ENCODE measurements at regions not wholly inside any gene's neighbourhood (a gene's known extent, or its start where the extent isn't known, plus 50 kb on each side); places are given as distances from the start of the nearest gene placed in this dataset.

- no peaks in the 10 kb centered on the region for H3K4me1 Mint-ChIP-seq
- CTCF ChIA-PET, result no interaction called here
- ATAC-seq (no peak), DNase-seq (no peak)
- H3K4me3 Mint-ChIP-seq, result no peak overlapping the region
- H3K27ac Mint-ChIP-seq, result no peak overlapping the region
- no peaks in the 10 kb centered on the region for H3K36me3 Mint-ChIP-seq
- no peaks in the 10 kb centered on the region for H3K27me3 Mint-ChIP-seq
- H3K9me3 Mint-ChIP-seq (ENCODE audit: low read depth), result no peaks in the 10 kb centered on the region
Measured at GRCh38 chr11:122285070-122285988, 169.3 kb upstream of the BLID start.

- ATAC-seq, result no peak
- Mint-ChIP-seq H3K27me3 (no peaks in the 10 kb centered on the region), H3K4me1 (no peaks in the 10 kb centered on the region), H3K4me3 (no peak overlapping the region), H3K36me3 (no peaks in the 10 kb centered on the region), H3K9me3 (ENCODE audit: low read depth) (no peaks in the 10 kb centered on the region), H3K27ac (no peak overlapping the region)
- DNase-seq, result no peak
- CTCF ChIA-PET, result no interaction called here
Measured at GRCh38 chr11:122280870-122281269, 164.9 kb upstream of the BLID start.

- Mint-ChIP-seq H3K4me1 (no peaks in the 10 kb centered on the region), H3K4me3 (no peak overlapping the region), H3K27me3 (no peaks in the 10 kb centered on the region), H3K9me3 (ENCODE audit: low read depth) (no peaks in the 10 kb centered on the region), H3K36me3 (no peaks in the 10 kb centered on the region), H3K27ac (no peak overlapping the region)
- no peak for ATAC-seq
- CTCF ChIA-PET, result no interaction called here
- no peak for DNase-seq
Measured at GRCh38 chr11:122279194-122279593, 163.2 kb upstream of the BLID start.

- H3K27me3 Mint-ChIP-seq, result no peaks in the 10 kb centered on the region
- H3K36me3 Mint-ChIP-seq, result no peaks in the 10 kb centered on the region
- no peaks in the 10 kb centered on the region for H3K4me1 Mint-ChIP-seq
- H3K9me3 Mint-ChIP-seq (ENCODE audit: low read depth), result no peaks in the 10 kb centered on the region
- no peak overlapping the region for H3K27ac Mint-ChIP-seq
- H3K4me3 Mint-ChIP-seq, result no peak overlapping the region
- DNase-seq (no peak), ATAC-seq (no peak)
- CTCF ChIA-PET, result no interaction called here
Measured at GRCh38 chr11:122277493-122277892, 161.5 kb upstream of the BLID start.

GRCh38 chr11:122276221-122276620 is 160.2 kb upstream of the BLID start:
- Mint-ChIP-seq H3K27ac (no peak overlapping the region), H3K4me3 (no peak overlapping the region), H3K27me3 (no peaks in the 10 kb centered on the region), H3K4me1 (no peaks in the 10 kb centered on the region), H3K9me3 (ENCODE audit: low read depth) (no peaks in the 10 kb centered on the region), H3K36me3 (no peaks in the 10 kb centered on the region)
- ATAC-seq (no peak), DNase-seq (no peak)
- CTCF ChIA-PET, result no interaction called here

GRCh38 chr11:122275508-122275907 is 159.5 kb upstream of the BLID start:
- no peaks in the 10 kb centered on the region for H3K27me3 Mint-ChIP-seq
- DNase-seq, result no peak
- H3K9me3 Mint-ChIP-seq (ENCODE audit: low read depth), result no peaks in the 10 kb centered on the region
- H3K27ac Mint-ChIP-seq, result no peak overlapping the region
- H3K4me3 Mint-ChIP-seq, result no peak overlapping the region
- no peaks in the 10 kb centered on the region for H3K4me1 Mint-ChIP-seq
- ATAC-seq, result no peak
- H3K36me3 Mint-ChIP-seq, result no peaks in the 10 kb centered on the region
- CTCF ChIA-PET, result no interaction called here

- CTCF ChIA-PET, result no interaction called here
Measured at GRCh38 chr11:122273476-122274191, 157.6 kb upstream of the BLID start.

GRCh38 chr11:122271745-122272144 is 155.7 kb upstream of the BLID start:
- no peaks in the 10 kb centered on the region for H3K27me3 Mint-ChIP-seq
- H3K9me3 Mint-ChIP-seq (ENCODE audit: low read depth), result no peaks in the 10 kb centered on the region
- H3K36me3 Mint-ChIP-seq, result no peaks in the 10 kb centered on the region
- no peak for ATAC-seq
- no peak for DNase-seq
- CTCF ChIA-PET, result no interaction called here
- no peak overlapping the region for H3K27ac Mint-ChIP-seq
- no peak overlapping the region for H3K4me3 Mint-ChIP-seq
- no peaks in the 10 kb centered on the region for H3K4me1 Mint-ChIP-seq

More at GRCh38 chr11:122273476-122274191, 157.6 kb upstream of the BLID start:
- H3K4me1 Mint-ChIP-seq, result no peaks in the 10 kb centered on the region
- no peaks in the 10 kb centered on the region for H3K27me3 Mint-ChIP-seq
- no peak overlapping the region for H3K4me3 Mint-ChIP-seq
- no peak overlapping the region for H3K27ac Mint-ChIP-seq
- DNase-seq (no peak), ATAC-seq (no peak)
- H3K36me3 Mint-ChIP-seq, result no peaks in the 10 kb centered on the region
- H3K9me3 Mint-ChIP-seq (ENCODE audit: low read depth), result no peaks in the 10 kb centered on the region

- Mint-ChIP-seq H3K4me3 (no peak overlapping the region), H3K36me3 (no peaks in the 10 kb centered on the region), H3K27ac (no peak overlapping the region), H3K4me1 (no peaks in the 10 kb centered on the region), H3K9me3 (ENCODE audit: low read depth) (no peaks in the 10 kb centered on the region), H3K27me3 (no peaks in the 10 kb centered on the region)
- CTCF ChIA-PET, result no interaction called here
- ATAC-seq, result no peak
- DNase-seq, result no peak
Measured at GRCh38 chr11:122271137-122271536, 155.1 kb upstream of the BLID start.

- Mint-ChIP-seq H3K36me3 (no peaks in the 10 kb centered on the region), H3K27me3 (no peaks in the 10 kb centered on the region), H3K4me1 (no peaks in the 10 kb centered on the region), H3K27ac (no peak overlapping the region), H3K9me3 (ENCODE audit: low read depth) (no peaks in the 10 kb centered on the region), H3K4me3 (no peak overlapping the region)
- no peak for ATAC-seq
- no peak for DNase-seq
- CTCF ChIA-PET, result no interaction called here
Measured at GRCh38 chr11:122270535-122270934, 154.5 kb upstream of the BLID start.

- CTCF ChIA-PET, result no interaction called here
- DNase-seq (no peak), ATAC-seq (no peak)
- no peaks in the 10 kb centered on the region for H3K27me3 Mint-ChIP-seq
- H3K9me3 Mint-ChIP-seq (ENCODE audit: low read depth), result no peaks in the 10 kb centered on the region
- H3K4me3 Mint-ChIP-seq, result no peak overlapping the region
- no peak overlapping the region for H3K27ac Mint-ChIP-seq
- H3K36me3 Mint-ChIP-seq, result no peaks in the 10 kb centered on the region
- no peaks in the 10 kb centered on the region for H3K4me1 Mint-ChIP-seq
Measured at GRCh38 chr11:122269824-122270223, 153.8 kb upstream of the BLID start.

- Mint-ChIP-seq H3K27ac (no peak overlapping the region), H3K9me3 (ENCODE audit: low read depth) (no peaks in the 10 kb centered on the region), H3K4me3 (no peak overlapping the region), H3K36me3 (no peaks in the 10 kb centered on the region), H3K27me3 (no peaks in the 10 kb centered on the region), H3K4me1 (no peaks in the 10 kb centered on the region)
- no peak for DNase-seq
- no peak for ATAC-seq
- CTCF ChIA-PET, result no interaction called here
Measured at GRCh38 chr11:122268601-122269130, 152.7 kb upstream of the BLID start.

GRCh38 chr11:122267602-122268001 is 151.6 kb upstream of the BLID start:
- no peak for DNase-seq
- Mint-ChIP-seq H3K4me3 (no peak overlapping the region), H3K9me3 (ENCODE audit: low read depth) (no peaks in the 10 kb centered on the region), H3K36me3 (no peaks in the 10 kb centered on the region), H3K27ac (no peak overlapping the region), H3K4me1 (no peaks in the 10 kb centered on the region), H3K27me3 (no peaks in the 10 kb centered on the region)
- no peak for ATAC-seq
- CTCF ChIA-PET, result no interaction called here

GRCh38 chr11:122265981-122266380 is 150.0 kb upstream of the BLID start:
- no peak for ATAC-seq
- no peaks in the 10 kb centered on the region for H3K4me1 Mint-ChIP-seq

More at GRCh38 chr11:122265981-122266380, 150.0 kb upstream of the BLID start:
- Mint-ChIP-seq H3K4me3 (no peak overlapping the region), H3K9me3 (ENCODE audit: low read depth) (no peaks in the 10 kb centered on the region), H3K27ac (no peak overlapping the region), H3K27me3 (no peaks in the 10 kb centered on the region), H3K36me3 (no peaks in the 10 kb centered on the region)
- CTCF ChIA-PET, result no interaction called here
- DNase-seq, result no peak

Data from activated CD8-positive, alpha-beta memory T cell treated with anti-CD3 and anti-CD28 coated beads, Interleukin-2, amount 10 ng/mL, durations not matched to agents 7 days and 5 days (primary cell).